Activated CD4-positive, alpha-beta T cell treated with anti-CD3 and anti-CD28 coated beads, Interleukin-2, amount 50 U/mL, for 16 hours (primary cell): ENCODE measurements at regions not wholly inside any gene's neighbourhood (a gene's known extent, or its start where the extent isn't known, plus 50 kb on each side); places are given as distances from the start of the nearest gene placed in this dataset.

Experiments
- DNase-seq: peaks from one replicate; pipeline ENCODE4 v3.0.0-alpha.2; 2020

- no peak for DNase-seq
Observed at GRCh38 chr11:19355601-19356000, 114.9 kb upstream of the E2F8 start.

- DNase-seq = no peak
Observed at GRCh38 chr11:19353287-19353850, 112.6 kb upstream of the E2F8 start.

GRCh38 chr11:19352771-19353160 lies 112.0 kb upstream of the E2F8 start:
- DNase-seq = no peak

- no peak for DNase-seq
Observed at GRCh38 chr11:19352072-19352770, 111.5 kb upstream of the E2F8 start.

- no peak for DNase-seq
Observed at GRCh38 chr11:19351426-19351825, 110.7 kb upstream of the E2F8 start.

- no peak for DNase-seq
Observed at GRCh38 chr11:19350160-19350559, 109.4 kb upstream of the E2F8 start.

GRCh38 chr11:19349340-19350025 lies 108.7 kb upstream of the E2F8 start:
- DNase-seq = no peak

- no peak for DNase-seq
Observed at GRCh38 chr11:19347911-19348310, 107.2 kb upstream of the E2F8 start.

- no peak for DNase-seq
Observed at GRCh38 chr11:19345848-19346681, 105.3 kb upstream of the E2F8 start.

- no peak for DNase-seq
Observed at GRCh38 chr11:19345519-19345847, 104.7 kb upstream of the E2F8 start.

- no peak for DNase-seq
Observed at GRCh38 chr11:19344661-19345518, 104.1 kb upstream of the E2F8 start.

- no peak for DNase-seq
Observed at GRCh38 chr11:19342036-19342435, 101.3 kb upstream of the E2F8 start.

GRCh38 chr11:19338375-19338774 lies 97.6 kb upstream of the E2F8 start:
- no peak for DNase-seq

GRCh38 chr11:19337779-19338178 lies 97.0 kb upstream of the E2F8 start:
- no peak for DNase-seq

- DNase-seq = no peak
Observed at GRCh38 chr11:19336331-19336730, 95.6 kb upstream of the E2F8 start.

- DNase-seq = no peak
Observed at GRCh38 chr11:19332476-19332875, 91.7 kb upstream of the E2F8 start.

- no peak for DNase-seq
Observed at GRCh38 chr11:19330416-19330815, 89.7 kb upstream of the E2F8 start.

- no peak for DNase-seq
Observed at GRCh38 chr11:19329970-19330369, 89.2 kb upstream of the E2F8 start.

GRCh38 chr11:19328586-19329311 lies 88.0 kb upstream of the E2F8 start:
- no peak for DNase-seq

- no peak for DNase-seq
Observed at GRCh38 chr11:19327280-19327679, 86.5 kb upstream of the E2F8 start.

GRCh38 chr11:19326499-19326898 lies 85.8 kb upstream of the E2F8 start:
- DNase-seq = no peak

- DNase-seq = no peak
Observed at GRCh38 chr11:19323502-19323901, 82.8 kb upstream of the E2F8 start.
